Right ventricle myocardium superior (tissue), 1 donor: ENCODE measurements at regions not wholly inside any gene's neighbourhood (a gene's known extent, or its start where the extent isn't known, plus 50 kb on each side); places are given as distances from the start of the nearest gene placed in this dataset.
"Not testable (repeated sequence)": the region's sequence is repeated elsewhere in the genome, so short reads cannot be mapped to it uniquely, and the experiment has no call there.

Experiments
- ATAC-seq: fragments of 200-7000 bp; cut with Tn5 transposase; one replicate; pipeline ENCODE4 v1.9.1; 2020; ENCODE audit warnings: mild to moderate bottlenecking; ENCODE audit not compliant: poor library complexity
- DNase-seq: peaks from one replicate; pipeline ENCODE4 v3.0.0-alpha.2; 2020
- intact Hi-C: fragments of 100-400 bp; cut with DNase I; formaldehyde crosslinking; loops from one replicate; pipeline ENCODE4 v1.11.2; 2022
- donor health status: DM: no; HTN: yes; CAD: no; lungs with severe emphysema.

DNA sequence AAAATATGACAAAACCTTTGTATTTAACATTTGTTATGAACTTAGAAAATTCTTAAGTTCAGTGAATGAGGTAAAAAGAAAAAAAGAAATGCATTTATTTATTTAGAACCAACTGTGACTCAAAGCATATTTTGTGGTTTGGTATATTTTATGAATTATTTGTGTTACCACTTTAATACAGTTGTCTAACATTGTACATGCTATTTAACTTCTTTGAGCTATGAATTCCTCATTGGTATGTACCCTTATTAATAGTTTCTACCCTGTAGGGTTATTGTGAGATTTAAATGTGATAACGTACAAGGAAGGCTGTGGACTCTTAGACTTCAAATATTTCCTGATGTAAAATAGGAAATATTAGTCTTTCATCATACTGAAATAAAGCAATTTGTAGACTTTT lies 162.6 kb downstream of the MMUT start:
- intact Hi-C loops = no loop called here
- ATAC-seq (no peak), DNase-seq (no peak)

DNA sequence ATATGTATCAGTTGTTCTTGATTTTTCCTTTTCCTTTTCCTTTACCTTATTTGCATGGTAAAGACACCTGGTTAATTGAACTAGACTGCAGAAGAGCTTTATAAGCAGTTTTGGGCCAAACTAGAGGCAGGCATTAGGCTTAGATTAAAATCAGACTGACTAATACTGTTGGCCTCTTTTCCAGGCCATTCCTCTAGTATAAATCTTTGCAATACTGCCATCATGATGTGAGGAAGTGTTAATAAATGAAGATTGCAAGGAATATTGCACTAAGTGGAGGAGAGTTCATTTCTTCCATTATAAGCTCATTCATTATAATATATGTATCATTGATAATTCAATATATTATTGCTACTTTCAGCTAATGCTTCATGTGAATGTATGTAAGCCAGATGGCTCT lies 163.8 kb downstream of the MMUT start:
- no peak for ATAC-seq
- no peak for DNase-seq
- intact Hi-C loops = no loop called here

DNA sequence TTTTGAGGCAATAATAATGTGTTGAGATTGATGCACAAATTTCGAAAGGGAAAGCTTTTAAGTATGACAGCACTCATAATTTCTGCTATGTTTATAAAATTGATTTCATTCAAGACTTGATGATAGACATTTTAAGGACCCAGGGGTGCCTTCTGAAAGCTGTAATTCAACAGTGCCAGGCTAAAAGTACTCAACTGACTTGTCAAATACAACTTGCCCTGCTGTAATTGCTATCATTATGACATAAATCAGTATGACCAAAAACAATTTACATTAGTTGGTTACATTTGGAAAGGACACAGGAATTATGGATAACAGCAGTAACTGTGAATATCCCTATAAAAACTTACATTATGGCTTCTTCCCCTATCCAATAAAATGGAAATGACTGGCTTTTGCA lies 178.9 kb downstream of the MMUT start:
- intact Hi-C loops = no loop called here
- DNase-seq (no peak), ATAC-seq (no peak)

DNA sequence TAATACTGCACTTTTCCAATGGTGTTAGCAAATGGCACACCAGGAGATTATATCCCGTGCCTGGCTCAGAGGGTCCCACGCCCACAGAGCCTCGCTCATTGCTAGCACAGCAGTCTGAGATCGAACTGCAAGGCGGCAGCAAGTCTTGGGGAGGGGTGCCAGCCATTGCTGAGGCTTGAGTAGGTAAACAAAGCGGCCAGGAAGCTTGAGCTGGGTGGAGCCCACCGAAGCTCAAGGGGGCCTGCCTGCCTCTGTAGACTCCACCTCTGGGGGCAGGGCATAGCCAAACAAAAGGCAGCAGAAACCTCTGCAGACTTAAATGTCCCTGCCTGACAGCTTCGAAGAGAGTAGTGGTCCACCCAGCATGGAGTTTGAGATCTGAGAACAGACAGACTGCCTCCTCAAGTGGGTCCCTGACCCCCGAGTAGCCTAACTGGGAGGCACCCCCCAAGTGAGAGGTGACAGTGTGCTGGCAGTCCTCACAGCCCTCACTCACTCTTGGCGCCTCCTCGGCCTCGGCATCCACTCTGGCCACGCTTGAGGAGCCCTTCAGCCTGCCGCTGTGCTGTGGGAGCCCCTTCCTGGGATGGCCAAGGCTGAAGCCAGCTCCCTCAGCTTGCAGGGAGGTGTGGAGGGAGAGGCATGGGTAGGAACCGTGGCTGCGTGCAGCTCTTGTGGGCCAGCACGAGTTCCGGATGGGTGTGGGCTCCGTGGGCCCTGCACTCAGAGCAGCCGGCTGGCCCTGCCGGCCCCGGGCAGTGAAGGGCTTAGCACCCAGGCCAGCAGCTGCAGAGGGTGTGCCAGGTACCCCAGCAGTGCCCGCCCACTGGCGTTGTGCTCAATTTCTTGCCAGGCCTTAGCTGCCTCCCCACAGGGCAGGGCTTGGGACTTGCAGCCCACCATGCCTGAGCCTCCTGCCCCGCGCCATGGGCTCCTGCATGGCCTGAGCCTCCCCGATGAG lies 188.0 kb downstream of the MMUT start:
- DNase-seq, intact Hi-C loops, ATAC-seq: not testable (repeated sequence)

DNA sequence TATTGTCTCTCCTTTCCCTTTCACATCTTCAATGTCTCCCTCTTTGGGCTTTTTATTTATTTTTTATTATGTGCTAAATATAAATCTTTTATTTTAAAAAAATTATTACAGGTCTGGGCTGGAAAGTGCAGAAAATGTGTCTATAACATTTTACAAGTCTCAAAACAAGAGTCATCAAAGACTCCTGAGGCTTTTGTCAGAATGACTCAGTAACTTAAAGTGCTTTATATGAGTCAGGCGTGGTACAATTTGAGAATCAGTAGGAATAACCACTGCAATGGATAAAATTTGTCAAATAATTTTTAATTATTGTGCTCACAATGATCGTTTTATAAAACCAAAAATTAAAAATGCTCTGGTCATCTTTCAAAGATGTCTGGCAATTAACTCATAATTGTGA lies 193.9 kb downstream of the MMUT start:
- intact Hi-C loops = no loop called here
- DNase-seq (no peak), ATAC-seq (no peak)

DNA sequence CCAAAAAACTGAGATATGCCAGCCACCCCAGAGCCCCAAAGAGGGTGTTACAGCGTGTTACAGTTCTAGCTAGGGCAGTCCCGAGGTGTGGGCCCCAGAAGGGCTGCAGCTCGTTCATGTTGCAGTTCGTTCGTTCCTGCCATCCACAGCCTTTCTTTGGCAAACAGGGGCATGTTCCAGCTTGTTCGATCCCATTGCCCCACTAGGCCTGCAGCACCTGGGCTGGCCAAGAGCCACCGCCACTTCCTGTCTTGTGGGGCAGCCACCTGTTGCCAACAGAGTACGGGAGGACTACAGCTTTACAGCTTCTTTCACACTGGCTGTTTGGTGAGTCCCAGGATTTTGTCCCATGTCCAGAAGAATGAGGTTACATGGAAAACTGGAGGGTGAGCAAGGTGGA lies 198.1 kb downstream of the MMUT start:
- intact Hi-C loops = no loop called here
- no peak for DNase-seq
- ATAC-seq = no peak

DNA sequence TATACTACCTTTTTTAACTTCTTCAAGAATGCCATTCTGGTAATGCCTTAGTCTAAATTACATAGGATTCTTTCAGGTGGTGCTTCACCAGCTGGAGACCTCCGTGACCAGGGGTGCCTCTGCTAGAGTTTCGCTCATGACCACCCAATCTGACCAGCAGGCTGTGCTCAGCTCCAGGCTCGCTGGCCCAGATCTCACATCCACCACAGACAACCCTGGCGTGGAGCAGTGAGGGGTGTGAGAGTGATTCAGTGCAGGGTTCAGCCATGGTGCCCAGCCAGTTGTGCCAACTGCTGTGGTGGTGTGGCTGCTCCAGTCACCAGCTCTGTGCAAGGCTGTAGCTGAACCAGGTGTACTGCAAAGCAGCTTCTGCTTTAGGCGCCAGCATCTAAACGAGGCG lies 198.6 kb downstream of the MMUT start:
- ATAC-seq = no peak
- DNase-seq = no peak
- intact Hi-C loops = no loop called here

DNA sequence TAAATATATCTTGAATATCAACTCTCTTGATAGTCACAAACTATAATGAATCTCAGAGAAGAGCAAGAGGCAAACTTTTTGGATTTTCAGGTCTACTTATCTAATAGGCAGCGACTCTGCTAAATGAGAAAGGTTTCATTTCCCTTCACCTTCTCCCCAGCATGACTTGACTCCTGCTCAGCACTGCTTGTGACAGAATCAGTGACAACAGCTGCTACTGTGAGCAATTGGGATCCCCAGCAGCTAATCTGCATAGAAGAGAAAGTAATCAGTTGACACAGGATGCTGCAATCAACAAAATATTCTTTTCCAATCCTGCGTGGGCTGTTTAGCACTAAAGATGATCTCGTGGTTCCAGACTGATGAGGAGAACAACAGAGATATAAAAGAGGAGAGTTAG lies 205.5 kb downstream of the MMUT start:
- ATAC-seq (no peak), DNase-seq (no peak)
- intact Hi-C loops = no loop called here

DNA sequence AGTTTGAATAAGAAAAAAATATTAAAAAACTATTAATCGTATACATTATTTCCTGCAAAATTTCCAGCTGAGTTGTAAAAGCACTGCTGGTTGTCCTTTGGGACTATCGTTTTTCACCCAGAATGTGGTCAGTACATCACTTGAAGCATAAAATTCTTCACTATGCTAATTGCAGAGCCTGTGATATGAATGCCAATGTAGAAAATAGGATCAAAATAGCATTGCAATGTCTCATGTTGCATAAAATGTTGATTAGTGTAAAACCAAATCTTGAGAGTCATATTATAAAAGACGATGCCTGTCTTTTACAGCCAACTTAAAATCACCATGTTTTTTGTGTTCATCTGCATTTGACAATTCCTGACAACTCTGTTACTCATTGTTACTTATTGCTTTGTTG lies 207.7 kb downstream of the MMUT start:
- DNase-seq (no peak), ATAC-seq (no peak)
- intact Hi-C loops = no loop called here

DNA sequence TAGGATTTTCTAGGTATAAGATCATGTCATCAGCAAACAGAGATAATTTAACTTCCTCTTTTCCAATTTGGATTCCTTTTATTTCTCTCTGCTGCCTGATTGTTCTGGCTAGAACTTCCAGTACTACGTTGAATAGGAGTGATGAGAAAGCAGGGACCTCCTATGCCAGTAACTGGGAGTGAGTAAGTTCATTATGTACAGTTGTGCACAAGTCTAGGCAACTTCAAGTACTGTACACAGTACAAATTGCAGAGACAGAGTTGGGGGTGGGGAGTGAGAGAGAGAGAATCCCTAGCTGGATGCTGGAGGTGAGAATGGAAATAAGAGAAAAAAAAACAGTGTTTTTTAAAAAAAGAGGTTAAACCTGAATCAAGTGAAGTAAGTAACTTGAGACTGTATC lies 210.2 kb downstream of the MMUT start:
- intact Hi-C loops = no loop called here
- ATAC-seq = no peak

DNA sequence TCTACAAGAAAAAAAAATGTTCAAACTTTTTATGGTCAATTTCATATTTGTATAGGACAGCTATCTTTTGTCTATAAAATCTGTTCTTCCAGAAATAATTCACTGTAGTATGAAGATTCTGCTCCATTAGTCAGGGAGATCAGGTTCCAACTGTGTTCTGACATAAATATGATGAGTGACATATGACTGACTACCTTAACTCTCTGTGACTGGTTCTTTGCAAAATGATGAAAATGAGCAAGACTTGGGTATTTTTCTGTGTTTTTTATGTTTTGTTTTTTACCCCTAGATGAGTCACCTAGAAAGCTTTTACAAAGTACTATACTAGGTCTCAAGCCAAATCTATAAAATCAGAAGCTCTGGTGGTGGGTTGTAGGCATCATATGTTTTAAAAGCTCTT lies 229.6 kb downstream of the MMUT start:
- intact Hi-C loops = no loop called here
- ATAC-seq (no peak), DNase-seq (no peak)

More for the DNA sequence above, 210.2 kb downstream of the MMUT start:
- no peak for DNase-seq

DNA sequence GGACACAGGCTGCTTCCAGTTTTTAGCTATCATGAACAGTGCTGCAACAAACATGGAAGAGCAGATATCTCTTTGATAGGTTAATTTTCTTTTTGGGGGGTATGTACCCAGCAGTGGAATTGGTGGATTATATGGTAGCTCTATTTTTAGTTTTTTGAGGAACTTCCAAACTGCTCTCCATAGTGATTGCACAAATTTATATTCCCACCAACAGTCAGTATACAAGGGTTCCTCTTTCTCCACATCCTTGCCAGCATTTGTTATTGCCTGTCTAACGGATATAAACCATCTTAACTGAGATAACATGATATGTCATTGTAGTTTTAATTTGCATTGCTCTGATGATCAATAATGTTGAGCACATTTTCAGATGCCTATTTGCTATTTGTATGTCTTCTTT lies 237.6 kb downstream of the MMUT start:
- ATAC-seq (no peak), DNase-seq (no peak)
- intact Hi-C loops = no loop called here

DNA sequence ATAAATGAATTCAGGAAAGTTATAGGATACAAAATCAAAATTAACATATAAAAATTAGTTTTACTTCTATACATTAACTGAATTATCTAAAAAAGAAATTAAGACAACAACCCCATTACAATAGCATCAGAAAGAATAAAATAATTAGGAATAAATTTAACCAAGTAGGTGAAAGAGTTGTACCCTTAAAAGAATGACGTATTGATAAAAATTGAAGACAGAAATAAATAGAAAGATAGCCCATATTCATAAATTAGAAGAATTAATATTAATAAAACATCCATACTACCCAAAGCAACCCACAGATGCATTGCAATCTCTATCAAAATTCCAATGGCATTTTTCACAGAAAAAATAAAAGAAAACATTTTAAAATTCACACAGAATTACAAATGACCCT lies 242.8 kb downstream of the MMUT start:
- no peak for ATAC-seq
- no peak for DNase-seq
- intact Hi-C loops = no loop called here

DNA sequence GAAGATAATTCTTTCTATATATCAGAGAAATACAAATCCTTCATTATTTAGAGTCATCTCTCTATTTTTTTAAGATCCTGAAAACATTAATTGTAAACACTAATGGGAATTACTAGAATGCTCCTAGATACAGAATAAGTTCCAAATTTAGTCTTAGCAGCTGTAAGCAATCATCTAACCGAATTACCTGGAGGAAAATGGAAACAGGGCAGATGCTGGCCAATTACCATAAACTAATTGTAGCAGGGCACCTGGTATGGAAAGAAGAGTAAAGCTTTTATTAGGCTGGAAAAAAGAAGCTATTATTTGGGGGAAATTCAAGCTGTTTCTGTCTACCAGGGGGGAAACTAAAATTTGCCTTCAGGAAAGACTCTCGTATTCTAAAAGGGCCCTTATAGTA lies 257.5 kb downstream of the MMUT start:
- no peak for DNase-seq
- ATAC-seq = no peak
- intact Hi-C loops = no loop called here

DNA sequence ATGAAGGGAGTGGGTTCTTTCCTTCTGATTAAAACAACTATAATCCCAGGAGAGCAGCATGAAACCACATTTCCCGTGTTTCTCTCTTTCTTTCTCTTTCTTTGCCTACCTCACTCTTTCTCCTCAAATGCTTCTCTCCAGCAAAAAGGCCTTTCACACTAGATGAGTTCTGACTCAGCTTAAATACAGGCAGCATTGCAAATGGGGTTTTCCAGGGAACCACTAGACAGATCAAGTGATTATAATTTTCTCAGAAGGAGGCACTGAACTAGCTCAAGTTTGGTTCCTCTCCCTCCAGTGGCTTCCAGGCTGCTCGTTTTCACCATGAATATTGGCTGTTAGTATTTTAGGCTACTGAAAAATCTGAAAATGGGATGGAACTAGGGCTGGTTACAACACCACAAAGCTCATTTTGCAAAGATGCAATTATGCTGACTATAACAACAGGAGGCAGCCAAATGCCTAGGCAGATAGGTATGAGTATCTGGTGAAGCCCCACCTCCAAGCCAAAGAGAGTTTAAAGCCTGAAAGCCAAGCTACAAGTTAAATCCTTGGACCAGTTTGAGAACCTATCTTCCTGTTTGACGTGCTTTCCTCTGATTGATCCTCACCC lies 260.0 kb downstream of the MMUT start:
- ATAC-seq = no peak
- intact Hi-C loops = no loop called here
- no peak for DNase-seq

DNA sequence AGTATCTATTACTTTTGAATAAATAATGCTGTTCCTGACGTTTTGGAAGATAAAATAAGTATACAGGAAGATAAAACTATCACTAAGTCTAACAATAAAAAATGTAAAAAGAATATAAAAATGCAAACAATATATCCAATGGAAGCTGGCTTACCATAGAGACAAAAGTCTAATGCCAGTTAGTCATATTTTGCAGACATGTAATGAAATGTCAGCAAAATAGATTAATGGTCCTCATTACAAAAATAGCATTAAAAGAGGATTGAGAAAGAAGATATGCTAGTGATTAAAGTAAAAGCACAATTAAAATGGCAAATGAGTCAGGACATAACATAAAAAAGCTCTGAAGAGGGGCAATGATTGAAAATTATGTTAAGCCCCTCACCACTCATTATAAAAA lies 265.0 kb downstream of the MMUT start:
- no peak for DNase-seq

DNA sequence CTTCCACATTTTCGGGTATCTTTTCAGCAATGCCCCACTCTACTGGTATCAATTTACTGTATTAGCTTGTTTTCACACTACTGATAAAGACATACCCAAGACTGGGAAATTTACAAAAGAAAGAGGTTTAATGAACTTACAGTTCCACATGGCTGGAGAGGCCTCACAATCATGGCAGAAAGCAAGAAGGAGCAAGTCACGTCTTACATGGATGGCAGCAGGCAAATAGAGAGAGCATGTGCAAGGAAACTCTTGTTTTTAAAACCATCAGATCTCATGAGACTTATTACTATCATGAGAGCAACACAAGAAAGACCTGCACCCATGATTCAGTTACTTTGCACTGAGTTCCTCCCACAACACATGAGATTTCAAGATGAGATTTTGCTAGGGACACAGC lies 300.7 kb downstream of the MMUT start:
- ATAC-seq = not testable (repeated sequence)

More for the DNA sequence above, 265.0 kb downstream of the MMUT start:
- intact Hi-C loops = no loop called here
- ATAC-seq = no peak

DNA sequence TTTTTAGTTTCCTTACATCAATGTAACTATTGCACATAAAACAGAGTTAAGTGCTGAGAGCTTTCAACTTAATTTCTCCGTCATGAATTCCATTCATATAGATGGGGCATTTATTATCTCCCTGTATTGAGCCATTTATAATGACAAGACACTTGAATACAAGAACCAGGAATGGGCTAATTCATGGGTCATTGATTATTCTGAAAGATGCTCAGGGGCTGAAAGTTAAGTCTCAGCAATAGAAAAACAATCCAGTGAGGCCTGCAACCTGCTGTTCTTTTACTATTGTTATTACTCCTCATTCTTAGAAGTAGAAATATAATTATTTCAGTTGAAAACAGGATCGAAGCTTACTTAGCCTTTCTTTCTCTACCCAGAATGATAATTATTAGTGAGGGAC lies 307.7 kb downstream of the MMUT start:
- intact Hi-C loops = no loop called here
- ATAC-seq (no peak), DNase-seq (no peak)

More for the DNA sequence above, 300.7 kb downstream of the MMUT start:
- DNase-seq, intact Hi-C loops: not testable (repeated sequence)

DNA sequence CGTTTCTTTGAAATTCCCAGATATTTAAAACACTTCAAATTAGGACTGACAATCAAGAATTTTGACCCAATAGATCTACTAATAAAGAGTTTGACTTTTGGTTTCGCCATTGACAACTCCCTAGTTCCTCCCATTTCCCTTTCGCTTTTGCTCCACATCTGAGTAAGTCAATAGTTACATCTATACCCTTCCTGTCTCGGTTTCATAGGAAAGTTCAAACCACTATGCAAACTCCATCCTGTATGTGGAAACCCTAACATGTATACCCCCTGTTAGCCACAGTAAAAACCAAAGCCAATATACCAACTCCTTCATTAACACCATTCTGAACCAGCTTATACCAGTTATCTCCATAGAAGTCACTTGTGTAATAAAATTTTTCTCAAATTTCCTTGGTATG lies 311.1 kb downstream of the MMUT start:
- ATAC-seq = no peak
- intact Hi-C loops = no loop called here
- DNase-seq = no peak

DNA sequence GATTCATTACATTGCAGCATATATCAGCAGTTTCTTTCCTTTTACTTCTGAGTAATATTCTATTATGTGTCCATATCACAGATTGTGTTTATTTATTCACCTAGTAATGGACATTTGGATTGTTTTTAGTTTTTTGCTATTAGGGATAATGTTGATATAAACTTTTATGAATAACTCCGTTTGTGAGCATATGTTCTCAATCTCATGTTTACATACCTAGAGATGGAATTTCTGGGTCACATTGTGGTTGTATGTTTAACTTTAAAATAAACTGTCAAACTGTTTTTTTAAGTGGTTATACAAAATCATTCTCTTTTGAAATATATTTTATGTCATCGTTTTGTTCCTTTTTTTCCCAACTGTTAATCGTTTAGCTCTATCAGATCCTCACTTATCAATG lies 311.6 kb downstream of the MMUT start:
- intact Hi-C loops = no loop called here
- ATAC-seq (no peak), DNase-seq (no peak)
